Smooth muscle cell (in vitro differentiated cells): ENCODE measurements at regions not wholly inside any gene's neighbourhood (a gene's known extent, or its start where the extent isn't known, plus 50 kb on each side); places are given as distances from the start of the nearest gene placed in this dataset.
"Not testable (repeated sequence)": the region's sequence is repeated elsewhere in the genome, so short reads cannot be mapped to it uniquely, and the experiment has no call there.

Source experiments
- DNase-seq: peaks from one replicate; lab custom pipeline; 2025; ENCODE audit not compliant: unreplicated experiment; lab: John Stamatoyannopoulos, UW
- H2AFZ ChIP-seq: fragments of 200-600 bp; sonication (generic); 2 replicates; pipeline ENCODE4 v1.6.0; 2016; ENCODE audit warnings: antibody characterized with exemption, low read depth, mild to moderate bottlenecking
- H3F3A ChIP-seq: fragments of 200-600 bp; sonication (generic); 2 replicates; pipeline ENCODE4 v1.6.0; 2017; ENCODE audit warnings: antibody characterized with exemption, low read depth
- H3K27ac ChIP-seq: fragments of 200-600 bp; sonication (generic); 2 replicates; pipeline ENCODE4 v1.5.1; 2016; ENCODE audit warnings: low read depth, mild to moderate bottlenecking
- H3K27me3 ChIP-seq: fragments of 200-600 bp; sonication (generic); 2 replicates; pipeline ENCODE4 v1.6.1; 2016; ENCODE audit warnings: low read depth, mild to moderate bottlenecking
- H3K36me3 ChIP-seq: fragments of 200-600 bp; sonication (generic); 2 replicates; pipeline ENCODE4 v1.5.1; 2016; ENCODE audit warnings: low read depth
- H3K4me1 ChIP-seq: fragments of 200-600 bp; sonication (generic); 2 replicates; pipeline ENCODE4 v1.5.1; 2016; ENCODE audit warnings: low read depth
- H3K4me2 ChIP-seq: fragments of 200-600 bp; sonication (generic); 2 replicates; pipeline ENCODE4 v1.6.0; 2016; ENCODE audit warnings: mild to moderate bottlenecking
- H3K4me3 ChIP-seq: fragments of 200-600 bp; sonication (generic); 2 replicates; pipeline ENCODE4 v1.5.1; 2016; ENCODE audit warnings: mild to moderate bottlenecking
- H3K79me2 ChIP-seq: fragments of 200-600 bp; sonication (generic); 2 replicates; pipeline ENCODE4 v1.6.0; 2016; ENCODE audit warnings: low read depth, mild to moderate bottlenecking
- H3K9ac ChIP-seq: fragments of 200-600 bp; sonication (generic); 2 replicates; pipeline ENCODE4 v1.6.0; 2016; ENCODE audit warnings: low read depth
- H3K9me3 ChIP-seq: fragments of 200-600 bp; sonication (generic); replicated peaks from 2 replicates; pipeline ENCODE4 v1.5.1; 2016; ENCODE audit warnings: low read depth
- H4K20me1 ChIP-seq: fragments of 200-600 bp; sonication (generic); 2 replicates; pipeline ENCODE4 v1.6.0; 2016; ENCODE audit warnings: low read depth
- WGBS: methylation state at CpG from one replicate; pipeline ENCODE4 v1.1.7; 2016; ENCODE audit warnings: low lambda C conversion rate; 5-methylcytosine and 5-hydroxymethylcytosine counted together
- TF ChIP-seq, protein P1 (sequence below): fragments of 200-600 bp; sonication (generic); IDR thresholded peaks from 2 replicates; pipeline ENCODE4 v1.5.1; 2017; ENCODE audit warnings: borderline replicate concordance, mild to moderate bottlenecking, antibody characterized with exemption; ENCODE audit not compliant: insufficient read depth, poor library complexity, severe bottlenecking

DNA sequence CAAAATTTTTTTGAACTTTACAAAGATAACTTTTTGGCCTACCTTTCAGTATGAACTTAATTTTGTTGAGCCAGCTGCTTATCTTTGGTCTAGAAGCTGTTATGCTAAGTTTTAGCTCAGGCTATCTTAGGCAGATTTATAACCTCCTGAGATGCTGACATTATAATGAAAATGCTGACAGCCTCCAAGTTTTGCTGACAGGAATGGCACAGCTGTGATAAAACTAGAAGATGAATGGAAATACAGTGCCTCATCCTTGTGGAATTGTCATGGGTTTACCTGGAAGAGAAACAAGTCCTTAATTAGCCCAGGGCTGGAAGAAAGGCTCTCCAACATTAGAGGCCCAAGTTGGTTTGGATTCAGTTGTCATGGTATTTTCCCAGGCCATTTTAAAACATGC, 123.3 kb downstream of the OXSM start:
- TF ChIP-seq, protein P1, sequence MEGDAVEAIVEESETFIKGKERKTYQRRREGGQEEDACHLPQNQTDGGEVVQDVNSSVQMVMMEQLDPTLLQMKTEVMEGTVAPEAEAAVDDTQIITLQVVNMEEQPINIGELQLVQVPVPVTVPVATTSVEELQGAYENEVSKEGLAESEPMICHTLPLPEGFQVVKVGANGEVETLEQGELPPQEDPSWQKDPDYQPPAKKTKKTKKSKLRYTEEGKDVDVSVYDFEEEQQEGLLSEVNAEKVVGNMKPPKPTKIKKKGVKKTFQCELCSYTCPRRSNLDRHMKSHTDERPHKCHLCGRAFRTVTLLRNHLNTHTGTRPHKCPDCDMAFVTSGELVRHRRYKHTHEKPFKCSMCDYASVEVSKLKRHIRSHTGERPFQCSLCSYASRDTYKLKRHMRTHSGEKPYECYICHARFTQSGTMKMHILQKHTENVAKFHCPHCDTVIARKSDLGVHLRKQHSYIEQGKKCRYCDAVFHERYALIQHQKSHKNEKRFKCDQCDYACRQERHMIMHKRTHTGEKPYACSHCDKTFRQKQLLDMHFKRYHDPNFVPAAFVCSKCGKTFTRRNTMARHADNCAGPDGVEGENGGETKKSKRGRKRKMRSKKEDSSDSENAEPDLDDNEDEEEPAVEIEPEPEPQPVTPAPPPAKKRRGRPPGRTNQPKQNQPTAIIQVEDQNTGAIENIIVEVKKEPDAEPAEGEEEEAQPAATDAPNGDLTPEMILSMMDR = no peak
- H3K36me3 ChIP-seq = no peaks in the 10 kb centered on the region
- no peaks in the 10 kb centered on the region for H3K9me3 ChIP-seq
- DNase-seq = no peak
- H3K9ac ChIP-seq = no peak overlapping the region
- no peak overlapping the region for H3K4me3 ChIP-seq
- H4K20me1 ChIP-seq = no peaks in the 10 kb centered on the region
- no peak overlapping the region for H2AFZ ChIP-seq
- no peaks in the 10 kb centered on the region for H3K4me1 ChIP-seq
- H3K27me3 ChIP-seq = no peaks in the 10 kb centered on the region
- no peaks in the 10 kb centered on the region for H3K79me2 ChIP-seq
- no peaks in the 10 kb centered on the region for H3F3A ChIP-seq
- H3K27ac ChIP-seq = no peak overlapping the region
- H3K4me2 ChIP-seq = no peak overlapping the region

DNA sequence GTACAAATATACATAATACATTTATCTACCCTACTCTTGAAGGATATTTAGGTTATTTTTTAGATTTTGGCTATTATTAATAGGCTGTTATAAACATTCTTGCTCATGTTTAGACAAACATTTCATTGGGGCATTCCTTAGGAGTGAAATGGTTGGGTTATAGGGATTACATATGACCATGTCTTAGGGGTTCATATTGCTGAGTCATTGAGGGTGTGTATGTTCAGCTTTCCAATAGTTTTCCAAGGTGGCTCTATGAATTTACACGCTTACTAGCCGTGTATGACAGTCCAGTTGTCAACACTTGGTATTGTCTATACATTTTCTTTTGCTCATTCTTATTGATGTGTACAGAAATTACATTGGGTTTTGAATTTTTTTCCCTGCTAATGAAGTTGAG, 125.8 kb downstream of the OXSM start:
- no peak overlapping the region for H3K9ac ChIP-seq
- WGBS = 88% methylated on average over 2 of the region's 2 CpGs
- TF ChIP-seq, protein P1 = no peak

DNA sequence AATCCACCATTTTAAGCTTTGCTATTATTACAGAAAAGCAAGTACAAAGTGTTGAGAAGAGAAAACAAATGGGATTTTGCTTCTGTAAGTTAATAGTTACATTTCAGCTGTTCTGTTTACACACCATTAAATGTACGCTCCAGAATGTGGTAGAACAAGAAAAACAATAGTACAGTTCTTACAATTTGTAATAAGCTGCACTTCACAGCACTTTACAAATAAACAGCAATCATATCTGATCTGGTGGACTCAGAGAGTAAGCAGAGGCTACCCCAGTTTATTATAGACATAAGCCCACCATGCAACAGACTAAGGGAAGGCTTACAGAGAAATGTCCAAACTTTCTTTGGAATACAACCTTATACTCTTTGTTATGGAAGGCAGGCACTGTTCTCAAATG, 126.4 kb downstream of the OXSM start:
- Histone ChIP-seq H3K9ac (no peak overlapping the region), H2AFZ (no peak overlapping the region), H3K4me3 (no peak overlapping the region), H3F3A (no peaks in the 10 kb centered on the region), H3K36me3 (no peaks in the 10 kb centered on the region), H4K20me1 (no peaks in the 10 kb centered on the region), H3K4me2 (no peak overlapping the region), H3K9me3 (no peaks in the 10 kb centered on the region), H3K27me3 (no peaks in the 10 kb centered on the region), H3K27ac (no peak overlapping the region), H3K79me2 (no peaks in the 10 kb centered on the region), H3K4me1 (no peaks in the 10 kb centered on the region)
- TF ChIP-seq, protein P1 = no peak
- 0% methylated on average over 1 of the region's 1 CpG for WGBS
- DNase-seq = no peak

More for the DNA sequence above, 125.8 kb downstream of the OXSM start:
- no peaks in the 10 kb centered on the region for H3F3A ChIP-seq
- no peaks in the 10 kb centered on the region for H4K20me1 ChIP-seq
- H3K4me1 ChIP-seq = no peaks in the 10 kb centered on the region
- no peak overlapping the region for H3K4me2 ChIP-seq
- H3K9me3 ChIP-seq = no peaks in the 10 kb centered on the region
- H3K27me3 ChIP-seq = no peaks in the 10 kb centered on the region
- H3K27ac ChIP-seq = no peak overlapping the region
- no peaks in the 10 kb centered on the region for H3K79me2 ChIP-seq
- H3K4me3 ChIP-seq = no peak overlapping the region
- no peak overlapping the region for H2AFZ ChIP-seq
- no peak for DNase-seq
- no peaks in the 10 kb centered on the region for H3K36me3 ChIP-seq

DNA sequence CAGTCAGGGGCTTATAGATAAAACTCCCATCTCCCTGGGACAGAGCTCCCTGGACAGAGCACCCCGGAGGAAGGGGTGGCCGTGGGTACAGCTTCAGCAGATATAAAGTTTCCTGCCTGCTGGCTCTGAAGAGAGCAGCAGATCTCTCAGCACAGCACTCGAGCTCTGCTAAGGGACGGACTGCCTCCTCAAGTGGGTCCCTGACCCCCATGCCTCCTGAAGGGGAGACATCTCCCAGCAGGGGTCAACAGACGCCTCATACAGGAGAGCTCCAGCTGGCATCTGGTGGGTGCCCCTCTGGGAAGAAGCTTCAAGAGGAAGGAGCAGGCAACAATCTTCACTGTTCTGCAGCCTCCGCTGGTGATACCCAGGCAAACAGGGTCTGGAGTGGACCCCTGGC, 142.1 kb downstream of the OXSM start:
- H3K9ac ChIP-seq, H3K27ac ChIP-seq, H2AFZ ChIP-seq, H3K36me3 ChIP-seq, H3K4me2 ChIP-seq, H3K4me1 ChIP-seq, H3F3A ChIP-seq, DNase-seq, H3K27me3 ChIP-seq, H3K79me2 ChIP-seq, H3K4me3 ChIP-seq, H4K20me1 ChIP-seq, H3K9me3 ChIP-seq: not testable (repeated sequence)
- 87% methylated on average over 6 of the region's 6 CpGs for WGBS
